HG02623 (cell line): ENCODE measurements at regions not wholly inside any gene's neighbourhood (a gene's known extent, or its start where the extent isn't known, plus 50 kb on each side); places are given as distances from the start of the nearest gene placed in this dataset.
"Not testable (repeated sequence)": the region's sequence is repeated elsewhere in the genome, so short reads cannot be mapped to it uniquely, and the experiment has no call there.

ENCODE experiments used
- ATAC-seq: cut with Tn5 transposase; IDR thresholded peaks from one replicate; pipeline ENCODE4 v1.9.1; 2021; ENCODE audit warnings: moderate library complexity; ENCODE audit not compliant: unreplicated experiment

DNA sequence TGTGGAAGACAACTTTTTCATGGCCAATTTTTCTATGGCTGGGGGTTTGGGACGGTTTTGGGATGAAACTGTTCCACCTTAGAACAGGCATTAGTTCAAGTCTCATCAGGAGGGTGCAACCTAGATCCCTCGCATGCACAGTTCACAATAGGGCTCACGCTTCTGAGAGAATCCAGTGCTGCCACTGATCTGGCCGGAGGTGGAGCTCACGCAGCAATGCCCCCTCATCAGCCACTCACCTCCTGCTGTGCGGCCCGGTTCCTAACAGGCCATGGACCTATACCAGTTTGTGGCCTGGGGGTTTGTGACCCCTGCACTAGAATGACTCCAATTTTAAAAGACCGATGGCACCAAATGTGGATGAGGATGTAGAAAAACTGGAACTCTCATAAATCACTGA, 127.2 kb upstream of the IER5L start:
- ATAC-seq, result no peak

DNA sequence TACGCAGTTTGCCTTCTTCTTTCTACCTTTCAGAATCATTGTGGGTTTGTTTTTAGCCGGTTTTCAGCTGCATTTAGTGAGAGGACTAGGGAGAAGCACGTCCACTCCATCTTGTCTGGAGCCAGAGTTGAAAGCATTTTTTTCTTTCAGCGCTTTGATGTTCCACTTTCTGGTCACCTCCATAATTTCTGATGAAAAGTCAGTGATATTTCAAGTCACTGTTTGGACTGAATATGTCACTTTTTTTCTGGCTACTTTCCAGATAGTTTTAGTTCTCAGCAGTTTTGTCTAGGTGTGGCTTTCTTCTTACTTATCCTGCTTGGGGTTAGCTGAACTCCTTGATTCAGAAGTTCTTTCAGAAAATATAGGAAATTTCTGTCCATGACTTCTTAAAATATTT, 123.9 kb upstream of the IER5L start:
- ATAC-seq, result no peak

DNA sequence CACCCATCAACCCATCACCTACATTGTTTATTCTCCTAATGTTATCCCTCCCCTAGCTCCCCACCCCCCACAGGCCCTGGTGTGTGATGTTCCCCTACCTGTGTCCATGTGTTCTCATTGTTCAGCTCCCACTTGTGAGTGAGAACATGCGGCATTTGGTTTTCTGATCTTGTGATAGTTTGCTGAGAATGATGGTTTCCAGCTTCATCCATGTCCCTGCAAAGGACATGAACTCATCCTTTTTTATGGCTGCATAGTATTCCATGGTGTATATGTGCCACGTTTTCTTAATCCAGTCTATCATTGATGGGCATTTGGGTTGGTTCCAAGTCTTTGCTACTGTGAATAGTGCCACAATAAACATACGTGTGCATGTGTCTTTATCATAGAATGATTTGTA, 118.1 kb upstream of the IER5L start:
- ATAC-seq, result not testable (repeated sequence)

DNA sequence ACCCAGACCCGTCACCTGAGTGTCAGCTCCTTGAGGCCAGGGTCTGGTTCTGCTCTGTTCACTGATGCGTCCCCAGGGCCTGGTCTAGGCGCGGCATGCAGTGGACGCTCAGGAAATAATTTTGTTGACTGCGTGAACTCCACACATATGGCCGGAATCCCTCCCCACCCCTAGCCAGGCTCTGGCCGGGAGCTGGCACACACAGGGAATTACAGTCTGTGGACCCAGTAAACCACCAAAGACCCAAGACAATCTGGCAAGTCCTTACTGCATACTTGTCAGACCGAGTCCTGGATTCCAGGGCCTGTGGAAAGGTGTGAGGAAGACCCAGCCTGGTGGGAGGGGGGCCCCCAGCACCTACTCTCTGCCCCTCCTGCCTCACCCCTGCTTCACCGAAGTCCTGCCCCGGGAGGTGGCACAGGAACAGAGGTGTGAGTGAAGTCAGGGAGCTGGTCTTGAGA, 113.0 kb upstream of the IER5L start:
- ATAC-seq, result no peak

DNA sequence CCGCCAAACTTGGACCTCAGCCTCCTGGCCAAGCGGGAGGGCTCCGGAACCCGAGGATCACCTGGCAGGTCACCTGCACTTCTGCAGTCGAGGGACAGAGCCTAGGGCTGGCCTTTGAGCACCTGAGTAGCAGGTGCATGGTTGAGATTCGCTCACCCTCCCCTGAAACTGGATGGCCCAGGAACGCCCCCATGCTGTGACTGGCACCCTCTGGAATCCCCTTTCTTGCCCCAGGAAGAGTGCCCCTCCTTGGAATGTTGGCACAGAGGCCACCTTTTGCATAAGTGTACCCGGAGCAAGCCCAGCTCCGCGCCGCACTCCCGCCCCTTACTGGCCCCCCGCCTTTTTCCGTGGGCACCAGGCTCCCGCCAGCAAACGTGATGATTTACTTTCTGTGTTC, 112.5 kb upstream of the IER5L start:
- no peak for ATAC-seq

DNA sequence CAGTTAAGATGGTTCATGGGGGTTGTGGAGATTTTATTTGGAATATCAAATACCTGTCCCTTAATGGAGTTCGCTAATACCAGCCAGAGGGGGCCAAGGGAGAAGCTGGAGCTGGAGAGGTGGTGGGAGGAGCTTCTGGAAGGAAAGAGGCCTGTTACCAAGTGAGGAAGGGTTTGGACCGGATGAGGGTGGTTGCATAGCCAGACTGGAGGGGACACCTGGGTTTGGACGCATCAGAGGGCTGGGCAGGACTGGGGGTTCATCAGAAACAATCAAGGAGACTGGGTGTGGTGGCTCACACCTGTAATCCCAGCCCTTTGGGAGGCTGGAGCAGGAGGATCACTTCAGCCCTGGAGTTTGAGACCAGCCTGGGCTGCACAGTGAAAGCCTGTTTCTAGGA, 111.8 kb upstream of the IER5L start:
- ATAC-seq, result no peak

DNA sequence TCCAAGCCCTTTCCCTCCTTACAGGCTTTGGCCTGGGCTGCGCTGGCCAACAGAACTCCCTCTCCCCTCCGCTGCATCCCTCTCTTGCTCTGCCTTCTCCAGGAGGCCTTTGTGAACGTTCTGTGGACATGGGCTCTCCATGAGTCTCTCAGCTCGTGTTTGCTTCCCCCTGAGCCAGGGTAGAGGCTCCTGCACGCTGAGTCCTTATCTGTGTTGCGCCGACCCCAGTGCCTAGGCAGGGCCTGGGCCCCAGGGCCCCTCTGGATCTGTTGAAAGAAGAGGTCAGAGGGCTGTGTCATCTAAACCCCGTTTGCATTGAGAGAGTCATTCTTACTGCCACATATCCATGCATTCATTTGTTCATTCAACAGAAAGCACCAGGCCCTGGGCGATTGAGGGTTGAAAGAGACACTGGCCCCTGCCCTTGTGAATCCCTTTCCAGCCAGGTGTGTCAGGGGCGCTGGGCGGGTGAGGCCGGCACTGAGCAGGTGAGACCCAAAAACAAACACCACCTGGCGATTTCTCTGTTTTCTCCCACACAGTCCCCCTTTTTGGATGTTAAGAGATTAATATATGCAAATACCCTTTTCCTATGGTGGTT, 111.2 kb upstream of the IER5L start:
- no peak for ATAC-seq

DNA sequence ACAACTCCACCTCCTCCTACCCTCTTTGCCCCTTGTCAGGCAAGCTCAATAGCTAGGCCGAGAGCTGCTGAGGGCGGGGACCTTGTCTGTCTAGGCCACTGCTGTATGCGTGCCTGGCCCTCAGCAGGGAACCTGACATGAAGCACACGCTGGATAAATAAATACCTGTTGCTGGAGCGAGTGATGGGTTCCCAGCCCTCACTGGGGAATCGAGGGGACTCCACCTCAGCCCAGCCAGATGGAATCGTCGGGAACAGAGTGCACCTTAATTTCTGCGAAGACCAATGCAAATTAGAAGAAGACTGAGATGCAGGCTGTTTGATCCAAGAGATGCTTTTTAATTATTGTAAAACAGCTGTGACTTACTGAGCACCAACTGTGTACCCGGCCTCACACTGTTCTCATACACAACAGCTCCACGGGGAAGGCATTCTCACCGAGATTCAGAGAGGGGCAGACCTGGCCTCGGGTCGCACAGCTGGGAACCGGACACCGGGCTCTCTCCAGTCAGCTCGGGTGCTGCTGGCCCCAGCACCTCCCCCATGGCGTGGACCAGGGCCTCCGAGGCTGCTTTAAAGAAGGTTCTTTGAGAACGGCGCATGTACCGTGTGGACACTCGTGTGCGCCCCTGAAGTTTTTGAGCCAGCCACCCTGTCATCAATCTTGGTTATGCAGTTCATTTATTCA, 109.7 kb upstream of the IER5L start:
- no peak for ATAC-seq

DNA sequence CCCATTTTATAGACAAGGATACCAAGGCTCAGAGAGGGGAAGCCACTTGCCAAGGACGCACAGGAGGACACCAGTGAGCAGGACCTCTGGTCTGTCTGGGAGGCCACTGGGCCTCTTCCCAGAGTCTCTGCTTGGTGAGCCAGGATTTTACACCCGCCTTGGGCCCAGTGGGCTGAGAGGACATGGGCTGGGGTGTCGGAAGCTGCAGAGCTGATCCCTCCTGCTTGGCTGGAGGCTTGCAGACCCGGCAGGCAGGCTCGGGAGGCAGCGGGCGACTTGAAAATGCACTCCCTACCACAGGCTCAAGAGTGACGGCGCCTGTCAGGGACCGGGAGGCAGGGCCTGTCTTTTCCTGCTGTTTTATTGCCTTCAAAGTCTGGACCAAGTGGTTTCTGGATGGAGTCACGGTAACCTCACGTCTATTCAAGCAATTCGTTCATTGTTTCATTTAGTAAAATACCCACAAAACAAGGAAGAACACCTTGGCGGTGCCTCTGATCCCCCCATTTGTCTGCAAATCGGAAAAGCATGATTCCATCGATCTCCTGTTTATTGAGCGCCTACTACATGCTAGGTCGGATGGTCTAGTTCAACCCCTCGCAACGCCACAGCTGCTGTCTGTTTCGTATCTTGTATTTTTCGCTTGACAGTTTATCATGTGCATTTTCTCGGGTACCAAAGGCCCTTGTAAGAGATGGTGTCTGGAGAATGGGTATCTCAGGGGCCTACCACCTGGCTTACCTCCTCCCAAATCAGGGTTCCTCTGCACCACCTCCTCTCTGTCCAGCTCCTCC, 108.1 kb upstream of the IER5L start:
- ATAC-seq, result no peak

DNA sequence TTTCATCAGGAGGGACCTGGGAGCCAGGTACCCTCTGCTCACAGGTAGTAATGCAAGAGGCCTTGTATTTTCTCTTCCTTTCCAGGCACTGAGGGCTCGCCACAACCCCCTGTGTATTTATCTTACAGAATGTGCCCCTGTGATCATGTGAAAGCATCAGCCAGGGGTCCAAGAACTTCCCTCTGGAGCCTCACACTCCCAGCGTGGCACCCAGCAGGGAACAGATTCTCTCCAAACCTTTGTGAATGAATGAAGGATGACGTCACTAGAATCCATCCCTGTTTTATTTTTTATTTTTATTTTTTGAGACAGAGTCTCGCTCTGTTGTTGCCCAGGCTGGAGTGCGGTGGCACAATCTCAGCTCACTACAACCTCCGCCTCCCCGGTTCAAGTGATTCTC, 107.3 kb upstream of the IER5L start:
- ATAC-seq, result no peak

DNA sequence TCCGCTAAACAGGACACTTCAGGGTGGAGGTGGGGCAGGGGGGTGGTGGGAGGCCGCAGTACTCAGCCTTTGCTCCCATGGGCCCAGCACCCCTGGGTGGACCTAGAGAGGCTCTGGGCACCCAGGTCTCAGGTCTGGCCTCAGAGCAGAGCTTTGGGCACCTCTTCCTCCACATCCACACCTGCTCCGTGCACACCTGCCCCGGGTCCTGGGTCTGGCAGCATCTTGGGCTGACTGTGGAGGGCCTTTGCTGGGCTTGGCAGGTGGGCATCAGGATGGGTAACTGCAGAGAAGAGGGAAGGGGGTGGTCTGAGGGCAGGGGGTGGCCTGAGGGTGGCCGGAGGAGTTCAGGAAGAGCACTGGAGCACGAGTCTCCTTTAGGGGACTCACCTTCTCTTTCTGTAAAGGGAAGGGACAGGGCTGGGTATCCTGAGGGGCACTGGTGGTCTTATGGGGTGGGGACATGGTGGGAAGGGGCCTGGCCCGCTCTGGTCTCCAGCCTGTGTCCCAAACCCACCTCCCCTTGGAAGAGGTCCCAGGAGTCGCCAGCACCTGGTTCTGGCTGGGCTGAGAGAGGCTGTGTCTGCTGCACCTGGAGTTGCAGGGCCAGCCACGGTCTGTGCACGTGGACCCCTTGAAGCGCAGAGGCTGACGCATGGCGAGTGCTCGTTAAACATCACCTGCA, 106.7 kb upstream of the IER5L start:
- no peak for ATAC-seq

DNA sequence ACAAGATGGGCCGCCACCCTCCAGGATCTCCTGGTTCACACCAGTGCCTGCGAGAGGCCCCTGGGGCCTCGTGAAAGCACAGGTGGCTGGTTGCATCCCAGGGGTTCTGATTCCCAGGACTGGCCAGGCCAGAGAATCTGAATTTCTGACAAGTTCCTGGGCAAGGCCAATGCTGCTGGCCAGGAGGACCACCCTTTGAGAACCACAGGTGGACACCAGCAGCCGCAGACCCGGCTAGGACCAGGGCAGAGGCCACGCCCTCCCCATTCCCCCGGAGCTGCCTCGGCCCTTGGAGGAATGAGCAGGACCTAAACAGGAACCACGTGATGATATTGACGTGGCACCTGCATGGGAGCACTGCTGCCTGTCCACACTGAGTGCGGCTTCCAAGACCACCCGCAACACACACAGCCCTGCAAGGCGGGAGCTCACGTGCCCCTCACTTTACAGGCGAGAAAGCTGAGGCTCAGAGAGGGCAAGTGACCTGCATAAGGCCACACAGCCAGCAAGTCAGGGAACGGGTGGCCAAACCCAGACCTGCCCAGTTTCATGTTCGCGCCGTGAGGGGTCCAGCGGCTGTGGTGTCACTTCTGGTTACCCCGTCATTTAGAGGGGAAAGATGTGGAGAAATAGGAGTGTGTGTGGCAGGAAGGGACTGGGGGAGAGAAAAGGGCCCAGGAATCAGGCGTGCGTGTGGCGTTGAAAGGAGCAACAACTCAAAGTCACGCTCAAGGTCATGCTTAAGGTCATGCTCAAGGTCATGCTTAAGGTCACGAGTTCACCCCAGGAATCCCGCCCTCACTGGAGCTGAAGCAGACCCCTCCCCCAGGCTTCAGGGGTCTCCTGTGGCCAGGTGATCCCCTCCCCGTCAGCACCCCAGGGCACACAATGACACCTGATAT, 105.9 kb upstream of the IER5L start:
- no peak for ATAC-seq

DNA sequence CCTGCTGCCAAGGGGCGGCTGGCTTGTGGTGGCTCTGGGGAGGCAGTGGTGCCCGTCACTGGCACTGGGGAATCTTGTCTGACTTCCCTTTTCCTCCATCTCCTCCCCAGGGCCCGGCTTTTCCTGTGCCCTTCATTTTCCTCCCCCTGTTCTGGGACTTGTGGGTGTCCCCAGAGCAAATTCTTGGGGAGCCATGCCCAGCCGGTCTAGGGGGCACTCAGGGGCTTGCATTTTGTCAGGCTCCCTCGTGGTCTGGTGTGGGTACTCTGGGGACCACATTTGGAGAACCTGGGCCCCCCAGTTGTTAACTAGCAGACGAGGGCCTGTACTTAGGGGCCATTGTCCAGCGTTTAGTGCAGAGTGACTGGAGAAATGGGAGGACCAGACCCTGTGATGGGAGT, 105.2 kb upstream of the IER5L start:
- ATAC-seq, result no peak

DNA sequence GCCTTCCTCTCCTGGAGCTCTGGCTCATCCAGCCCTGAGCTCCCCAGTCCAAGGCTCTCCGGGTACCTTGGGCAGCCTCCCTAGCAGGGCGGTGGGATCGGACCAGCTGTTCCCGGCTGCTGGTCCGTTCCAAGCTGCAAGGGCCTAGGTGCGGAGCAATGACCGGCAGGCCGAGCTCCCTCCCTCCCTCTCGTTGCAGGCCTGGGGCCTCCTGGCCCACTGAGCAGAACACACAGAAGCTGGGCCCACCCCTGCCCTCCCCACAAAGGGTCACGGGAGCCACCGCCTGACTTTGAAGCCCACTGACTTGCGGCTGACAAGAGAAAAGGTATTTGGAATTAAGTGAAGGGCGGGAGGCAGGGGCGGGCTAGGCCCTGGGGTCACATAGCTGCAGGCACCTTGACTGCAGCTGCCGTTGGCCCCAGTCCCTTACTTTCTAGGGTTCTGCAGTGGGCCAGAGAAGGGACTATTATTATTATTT, 104.7 kb upstream of the IER5L start:
- no peak for ATAC-seq

DNA sequence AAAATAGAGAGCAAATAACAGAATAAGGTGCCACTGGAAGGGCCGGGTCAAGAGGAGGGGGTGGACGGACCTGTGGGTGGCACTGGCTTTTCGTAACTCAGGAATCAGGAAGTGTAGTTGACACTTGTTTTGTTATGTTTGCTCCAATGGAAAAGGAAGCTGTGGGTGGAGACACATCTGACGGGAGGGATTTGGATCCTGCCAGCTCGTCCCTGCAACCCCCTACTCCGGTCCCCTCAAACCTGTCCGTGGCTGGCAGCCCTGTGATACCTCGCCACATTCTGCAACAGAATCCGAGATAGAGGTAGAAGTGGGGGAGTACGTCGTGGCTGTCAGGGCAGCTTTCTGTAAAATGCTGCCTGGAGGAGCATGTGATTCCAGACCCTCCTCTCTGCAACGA, 104.2 kb upstream of the IER5L start:
- no peak for ATAC-seq

DNA sequence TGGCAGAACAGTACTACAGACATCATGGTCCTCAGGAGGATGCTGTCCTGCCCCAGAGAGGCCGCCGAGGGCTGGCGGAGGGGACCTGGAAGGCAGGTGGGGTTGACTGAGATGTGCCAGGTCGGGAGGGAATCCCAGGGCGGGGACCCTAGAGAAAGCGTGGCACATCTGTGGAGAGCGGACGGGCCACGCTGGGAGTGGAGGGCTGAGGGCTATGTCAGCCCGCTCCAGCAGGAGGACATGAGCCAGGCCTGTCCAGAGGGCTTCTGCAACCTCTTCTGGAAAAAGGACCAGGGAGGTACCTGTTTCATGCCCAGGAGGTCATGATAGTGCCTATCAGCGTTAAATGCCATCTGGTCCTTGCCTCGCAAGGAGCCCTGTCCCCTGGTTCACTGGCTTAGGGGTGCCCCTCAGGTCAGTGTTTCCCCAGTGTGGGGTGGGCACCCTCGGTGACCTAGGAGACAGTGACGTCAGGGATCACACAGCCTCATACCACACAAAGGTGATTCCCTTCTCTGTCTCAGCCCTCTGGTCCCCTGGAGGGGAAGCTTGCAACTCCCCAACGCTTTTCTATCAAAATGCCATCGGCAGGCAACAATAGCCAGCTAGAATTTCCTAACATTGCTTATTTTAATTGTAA, 103.6 kb upstream of the IER5L start:
- no peak for ATAC-seq

DNA sequence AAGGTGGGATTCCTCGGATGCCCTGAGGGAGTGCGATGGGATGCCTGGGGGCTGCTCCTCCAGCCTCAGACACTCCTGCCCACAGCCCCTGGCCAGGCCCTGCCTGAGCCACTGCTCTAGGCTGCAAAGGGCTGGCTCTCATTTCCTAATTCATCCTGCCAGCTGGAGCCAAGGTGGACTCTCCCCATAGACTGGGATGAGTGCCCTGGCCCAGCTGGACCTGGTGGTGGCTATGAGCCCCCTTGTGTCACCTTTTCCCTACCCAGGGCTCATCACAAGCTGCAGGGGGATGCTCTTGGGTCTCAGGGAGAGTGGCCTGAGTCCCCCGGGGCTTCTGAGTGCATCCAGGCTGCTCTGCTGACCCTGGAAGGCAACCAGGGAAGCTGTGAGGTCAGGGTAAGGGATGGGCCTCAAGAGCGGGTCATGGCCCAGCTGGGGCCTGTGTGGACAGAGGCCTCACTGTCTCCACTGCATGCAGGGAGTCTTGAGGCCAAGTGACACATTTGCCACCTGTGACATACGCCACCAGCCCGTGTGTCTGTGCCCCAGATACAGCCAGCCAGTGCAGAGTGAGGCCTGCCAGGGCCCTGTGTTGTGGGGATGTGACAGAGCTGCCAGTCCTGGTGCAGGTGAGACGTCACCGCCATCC, 102.7 kb upstream of the IER5L start:
- ATAC-seq, result no peak

DNA sequence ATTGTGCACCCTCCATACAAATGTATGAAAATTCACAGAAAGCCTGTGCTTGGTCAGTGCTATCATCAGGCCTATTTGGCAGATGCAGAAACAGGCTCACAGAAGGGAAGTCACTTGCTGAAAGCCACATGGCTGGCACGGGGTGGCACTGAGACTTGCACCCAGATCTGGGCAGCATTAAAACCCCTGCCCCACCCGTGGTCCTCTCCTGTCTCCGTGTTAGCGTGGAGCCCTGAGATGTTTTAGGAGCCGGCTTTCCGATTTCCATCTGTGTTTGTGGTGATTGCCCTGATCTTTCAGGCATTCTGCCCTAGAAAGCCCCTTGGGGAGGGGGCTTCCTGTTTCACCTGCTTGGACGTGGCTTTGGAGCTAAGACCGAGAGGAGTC, 102.2 kb upstream of the IER5L start:
- no peak for ATAC-seq

DNA sequence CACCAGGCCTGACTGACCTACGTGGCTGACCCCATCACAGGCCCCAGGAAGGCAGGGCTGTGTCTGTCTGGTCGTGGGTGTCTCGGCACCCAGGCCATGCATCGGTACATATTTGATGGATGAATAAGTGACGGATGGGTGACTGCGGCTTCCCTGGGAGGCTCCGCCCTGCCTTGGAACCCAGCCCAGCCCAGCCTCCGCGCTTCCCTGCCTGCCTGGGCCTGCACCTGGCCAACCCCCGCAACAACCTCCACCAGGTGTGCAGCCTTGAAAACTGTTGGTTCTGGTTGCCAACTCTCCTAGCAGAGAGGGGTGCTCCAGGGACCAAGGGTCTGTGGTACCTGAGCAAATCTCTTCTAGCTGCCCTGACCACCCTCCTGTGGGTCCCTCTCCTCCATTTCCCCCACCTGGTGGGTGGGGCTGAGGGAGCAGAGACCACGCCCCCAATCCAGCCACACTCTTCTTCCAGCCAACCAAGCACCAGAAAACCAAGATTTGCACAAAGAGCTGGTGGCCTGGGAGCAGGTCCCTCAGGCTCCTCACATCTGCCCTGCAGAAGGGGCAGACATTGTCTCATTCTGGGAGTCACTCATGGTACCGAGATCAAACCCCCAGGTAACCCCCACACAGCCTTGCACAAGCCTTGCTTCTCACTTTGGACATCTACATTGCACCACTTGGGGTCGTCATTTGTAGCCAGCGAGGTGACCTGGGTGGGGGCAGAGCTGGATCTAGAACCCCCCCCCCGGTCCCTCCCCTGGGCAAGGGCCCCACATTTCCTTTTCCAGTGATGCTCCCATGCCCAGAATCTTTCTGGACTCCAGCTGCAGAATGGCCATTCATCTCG, 100.6 kb upstream of the IER5L start:
- ATAC-seq, result no peak
